Fibroblast of upper back skin (primary cell): ENCODE measurements at regions not wholly inside any gene's neighbourhood (a gene's known extent, or its start where the extent isn't known, plus 50 kb on each side); places are given as distances from the start of the nearest gene placed in this dataset.

Experiments
- DNase-seq: peaks from one replicate; pipeline ENCODE4 v3.0.0-alpha.2; 2013

DNA sequence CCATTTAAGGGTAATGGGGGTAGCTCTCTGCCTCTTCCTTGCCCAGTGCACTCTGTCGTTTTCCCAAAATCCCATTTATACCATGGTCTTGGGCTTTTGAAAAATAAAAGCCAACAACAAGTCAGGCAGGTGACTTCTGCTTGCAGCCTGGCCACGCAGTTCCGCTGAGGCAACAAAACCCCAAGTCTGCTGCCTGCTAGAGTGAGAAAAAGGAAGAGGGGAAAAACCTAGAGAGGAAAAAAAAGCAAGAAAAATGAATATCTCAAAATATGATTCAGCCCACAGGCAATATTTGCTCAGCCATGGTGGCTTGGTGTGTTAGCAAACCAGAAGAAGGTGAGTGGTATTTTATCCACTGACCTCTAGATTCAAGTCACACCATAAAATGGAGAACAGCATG lies 148.2 kb upstream of the FSTL4 start:
- DNase-seq: no peak

DNA sequence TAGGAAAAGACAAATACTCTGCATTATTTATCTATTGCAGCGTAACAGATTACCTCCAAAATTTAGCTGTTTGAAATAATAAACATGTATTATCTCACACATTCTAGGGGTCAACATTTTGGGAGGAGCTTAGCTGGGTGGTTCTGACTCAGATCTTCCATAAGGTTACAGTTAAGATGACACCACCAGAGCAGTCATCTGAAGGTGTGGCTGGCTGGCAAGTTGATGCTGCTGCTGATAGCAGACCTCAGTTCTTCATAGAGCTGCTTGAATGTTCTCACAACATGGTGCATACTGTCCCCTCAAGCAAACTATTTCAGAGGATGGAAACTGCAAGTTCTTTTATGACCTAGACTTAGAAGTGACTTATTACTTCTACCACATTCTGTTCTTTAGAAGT lies 146.3 kb upstream of the FSTL4 start:
- no peak for DNase-seq

DNA sequence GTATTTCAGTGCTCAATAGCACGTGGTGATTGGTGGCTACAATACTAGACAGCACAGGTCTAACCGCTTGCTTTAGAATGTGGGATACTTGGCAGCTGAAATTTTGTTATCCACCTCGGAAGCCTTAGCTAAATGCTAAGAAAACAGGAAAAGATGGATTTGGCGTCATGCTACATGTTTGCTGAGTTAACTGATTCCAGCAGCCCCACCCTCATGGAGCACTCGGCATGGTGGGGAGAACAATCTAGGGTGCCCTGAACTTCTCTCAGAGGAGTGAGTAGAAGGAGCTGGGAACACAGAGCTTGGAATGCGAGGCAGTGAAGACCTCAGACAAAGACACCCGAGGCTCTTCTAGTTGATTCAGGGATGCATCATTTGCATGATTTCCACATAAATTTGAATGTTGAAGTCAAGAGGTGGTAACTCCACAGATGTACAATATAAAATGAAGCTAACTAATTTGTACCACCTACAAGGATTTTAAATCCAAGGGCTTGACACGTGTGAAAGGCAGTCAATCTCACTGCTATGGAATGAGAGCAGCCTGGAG lies 145.1 kb upstream of the FSTL4 start:
- no peak for DNase-seq

DNA sequence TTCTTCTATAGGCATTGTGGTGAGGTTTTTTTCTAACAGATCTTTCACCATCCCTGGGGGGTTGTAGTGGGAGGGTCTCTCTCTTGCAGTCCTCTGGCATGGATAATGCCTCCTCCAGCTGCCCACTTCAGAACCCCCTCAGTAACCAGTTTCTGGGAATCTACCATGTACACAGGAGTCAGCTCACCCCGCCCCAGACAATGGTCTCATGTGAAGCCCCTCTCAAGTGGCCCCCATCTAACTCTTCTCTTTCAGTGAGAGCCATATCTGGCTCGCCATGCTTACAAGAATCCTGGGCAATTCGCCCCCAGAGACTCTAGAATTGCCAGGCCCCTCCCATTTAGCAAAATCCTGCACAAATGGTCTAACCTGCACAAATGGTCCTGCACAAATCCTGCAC lies 144.4 kb upstream of the FSTL4 start:
- DNase-seq: no peak

DNA sequence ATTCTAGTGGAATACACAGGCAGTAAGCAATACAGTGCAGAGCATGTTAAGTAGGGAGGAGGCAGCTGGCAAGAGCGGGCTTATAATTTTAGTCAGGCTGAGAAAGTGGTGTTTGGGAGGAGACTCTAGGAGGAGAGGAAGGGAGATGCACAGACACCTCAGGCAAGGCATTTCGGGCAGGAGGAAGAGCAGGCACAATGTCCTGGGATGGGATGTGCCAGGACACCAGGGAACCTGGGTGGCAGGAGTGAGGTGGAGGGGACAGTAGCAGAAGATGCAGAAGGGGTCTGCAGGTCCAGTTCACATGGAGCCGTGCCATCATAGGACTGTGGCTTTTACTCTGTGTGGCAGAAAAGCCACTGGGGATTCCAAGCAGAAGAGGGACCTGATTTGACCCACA lies 143.7 kb upstream of the FSTL4 start:
- no peak for DNase-seq

DNA sequence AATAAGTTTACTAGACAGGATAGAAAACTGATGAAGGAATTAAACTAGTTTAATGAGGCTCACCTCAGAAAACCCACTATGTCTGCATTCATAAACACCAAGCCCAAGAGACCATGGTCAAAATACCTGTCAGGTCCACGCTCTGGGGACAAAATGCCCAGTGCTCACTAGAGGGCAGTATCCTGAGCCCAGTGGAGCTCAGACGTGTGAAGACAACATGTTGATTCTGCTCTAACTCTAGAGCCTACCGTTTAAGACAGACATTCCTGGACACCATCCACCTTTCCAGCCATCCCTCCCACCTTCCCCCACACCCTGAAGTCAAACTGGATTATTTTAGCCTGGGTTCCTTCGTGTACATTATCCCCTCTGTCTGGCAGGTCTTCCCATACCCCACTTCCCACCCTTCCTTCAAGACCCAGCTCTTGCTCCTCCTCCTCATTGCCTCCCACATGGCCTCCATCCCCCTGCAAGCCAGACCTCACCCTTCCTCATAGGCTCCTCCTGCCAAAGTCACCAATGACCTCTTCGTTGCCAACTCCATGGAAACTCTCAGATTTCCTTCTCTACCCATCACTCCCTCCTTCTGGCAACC lies 142.3 kb upstream of the FSTL4 start:
- DNase-seq: peak; percentile 8

DNA sequence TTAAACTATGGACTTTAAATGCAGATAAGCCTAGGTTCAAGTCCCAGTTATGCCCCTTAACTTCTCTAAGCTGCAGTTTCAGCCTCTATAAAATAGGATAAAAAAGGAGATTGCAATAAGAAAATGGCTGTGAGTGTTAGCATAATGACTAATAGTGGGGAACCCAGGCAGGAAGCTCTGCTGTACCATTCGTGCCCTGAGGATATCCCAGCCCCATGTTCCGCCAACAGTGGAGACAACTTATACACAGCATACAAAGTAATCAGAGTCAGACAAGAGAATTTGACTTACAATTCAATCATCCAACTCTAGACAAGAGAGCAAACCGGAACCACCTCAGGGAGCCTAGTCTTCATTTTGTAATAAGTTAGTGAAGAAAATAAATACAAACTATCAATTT lies 141.5 kb upstream of the FSTL4 start:
- no peak for DNase-seq

DNA sequence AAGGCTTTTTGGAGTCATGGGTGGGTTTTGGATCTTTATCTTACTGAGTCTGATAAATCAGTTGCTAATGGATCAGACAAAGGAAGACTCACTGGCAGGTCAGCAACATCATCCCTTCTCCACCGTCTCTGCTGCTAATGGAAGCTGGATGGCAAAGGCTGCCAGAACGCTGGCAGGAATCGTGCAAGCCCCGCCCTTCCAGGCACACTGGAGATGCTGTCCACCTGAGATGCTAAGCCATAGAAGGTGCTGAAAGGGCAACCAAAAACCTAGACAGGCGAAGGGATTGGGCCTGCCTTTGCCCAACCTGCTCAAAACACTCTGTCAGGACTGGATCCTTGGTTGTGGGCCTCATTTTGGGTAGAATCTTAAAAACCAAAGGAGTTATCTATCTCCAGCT lies 139.5 kb upstream of the FSTL4 start:
- DNase-seq: no peak

DNA sequence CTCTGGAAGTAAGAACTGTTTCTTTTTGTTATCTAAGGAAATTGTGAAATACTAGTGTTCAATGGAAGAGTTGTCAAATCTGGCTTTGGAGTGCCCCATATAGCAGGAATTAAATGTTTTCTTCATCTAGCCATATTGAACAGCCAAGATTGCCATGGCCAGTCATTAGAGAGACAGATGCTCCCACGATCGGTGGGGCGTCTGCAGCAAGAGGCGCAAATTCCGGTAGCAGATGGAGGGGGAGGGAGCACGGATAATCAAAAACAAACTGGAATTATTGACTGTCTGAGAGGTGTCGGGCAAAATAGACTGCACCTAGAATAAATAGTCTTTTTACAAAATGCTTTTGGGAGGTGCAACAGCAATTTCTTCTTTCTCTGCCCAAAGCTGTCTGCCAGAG lies 139.1 kb upstream of the FSTL4 start:
- DNase-seq: no peak

DNA sequence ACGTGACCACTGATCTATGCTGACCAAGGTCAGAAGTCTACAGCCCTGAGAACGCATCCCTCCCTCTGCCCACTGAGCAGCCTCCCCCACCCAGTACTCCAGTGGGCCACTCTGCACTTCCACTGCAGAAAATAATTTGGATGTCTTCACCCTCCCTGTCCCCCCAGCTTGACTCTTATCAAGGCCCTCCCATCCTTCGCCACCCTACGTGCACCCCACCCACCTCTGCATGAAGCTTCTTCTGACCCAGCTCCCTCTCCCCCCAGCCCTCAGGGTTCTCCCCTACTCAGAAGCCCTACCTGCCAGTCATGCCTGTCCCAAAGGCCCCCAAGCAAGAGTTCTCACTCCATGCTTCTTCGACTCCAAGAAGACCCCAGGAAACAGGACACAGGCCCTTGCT lies 138.5 kb upstream of the FSTL4 start:
- DNase-seq: no peak

DNA sequence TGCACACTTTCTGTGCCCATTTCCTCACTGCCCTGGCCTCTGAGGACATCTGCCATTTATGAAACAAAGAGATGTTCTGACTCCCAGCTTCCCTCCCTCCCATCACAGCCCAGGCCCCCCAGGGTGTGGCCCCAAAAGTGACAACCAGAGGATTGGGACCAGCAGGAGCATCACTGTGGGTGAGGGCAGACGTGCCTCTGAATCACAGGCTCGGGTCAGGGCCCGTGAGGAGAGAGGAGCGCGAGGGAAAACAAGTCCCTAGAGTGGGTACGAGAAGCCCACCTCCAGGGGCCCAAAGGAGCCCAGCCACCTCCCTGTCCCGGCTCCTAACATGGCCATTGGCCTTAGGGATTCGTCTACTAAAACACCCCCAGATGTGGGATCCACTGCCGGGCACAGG lies 138.0 kb upstream of the FSTL4 start:
- no peak for DNase-seq

DNA sequence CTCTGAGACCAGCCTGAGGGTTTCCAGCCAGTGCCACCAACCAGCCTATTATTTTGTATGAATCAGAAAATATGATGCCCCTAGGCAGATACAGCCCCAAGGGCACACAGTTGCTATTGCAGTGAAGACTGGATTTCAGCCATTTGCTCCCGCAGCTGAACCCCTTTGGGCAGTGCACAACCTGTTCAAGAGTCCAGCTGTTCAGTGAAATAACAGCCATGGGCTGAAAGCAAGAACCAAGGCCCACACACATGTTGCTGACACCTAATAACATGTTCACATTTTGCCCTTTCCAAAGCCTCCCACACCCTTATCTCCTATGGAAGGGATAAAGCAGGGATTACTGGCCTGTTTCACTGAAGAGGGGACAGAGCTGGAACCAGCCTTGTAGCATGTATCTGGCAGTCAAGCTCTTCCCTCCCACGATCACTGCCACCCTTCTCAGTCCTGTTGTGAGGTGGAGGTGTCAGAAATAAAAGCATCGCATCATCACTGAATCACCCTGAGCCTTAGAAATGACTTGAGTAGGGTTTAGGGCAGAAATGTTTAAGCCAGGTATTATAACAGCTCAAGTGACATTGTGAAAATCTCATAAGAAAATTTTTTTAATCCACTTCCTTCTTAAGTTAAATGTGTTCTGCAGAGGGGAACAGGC lies 137.1 kb upstream of the FSTL4 start:
- no peak for DNase-seq

DNA sequence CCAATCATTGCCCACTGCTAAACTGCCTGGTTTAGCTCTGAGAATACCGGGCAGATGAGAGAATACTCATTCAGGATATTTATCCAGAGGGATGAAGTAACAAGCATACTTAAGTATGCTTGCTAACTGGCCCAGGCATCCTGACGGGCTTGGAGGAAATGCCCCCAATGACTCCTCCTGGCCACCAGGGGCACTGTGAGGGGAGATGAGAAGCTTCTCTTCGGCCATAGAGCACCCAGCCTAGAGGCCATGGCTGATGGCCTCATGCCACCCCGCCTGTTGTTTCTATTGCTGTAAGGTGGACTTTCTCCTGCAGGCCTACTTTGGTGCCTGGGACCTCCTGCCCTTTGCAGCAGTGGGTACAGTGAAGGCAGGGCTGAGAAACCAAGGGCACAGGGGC lies 134.5 kb upstream of the FSTL4 start:
- no peak for DNase-seq

DNA sequence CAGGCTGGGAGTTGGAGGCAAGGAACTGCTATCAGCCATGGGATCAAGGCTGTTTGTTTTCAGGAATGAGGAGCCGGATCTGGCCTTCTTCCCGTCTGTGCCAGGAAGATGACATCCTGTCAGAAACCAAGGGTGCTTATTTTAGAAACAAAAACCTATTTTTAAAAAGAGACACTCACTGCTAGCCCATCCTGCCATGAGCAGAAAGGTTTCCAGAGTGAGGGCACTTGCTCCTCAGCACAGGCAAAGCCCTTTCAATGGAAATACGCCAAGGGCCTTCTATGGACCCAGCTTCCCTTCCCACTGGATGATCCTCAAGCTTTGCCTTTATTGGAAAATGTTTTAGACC lies 132.6 kb upstream of the FSTL4 start:
- no peak for DNase-seq

DNA sequence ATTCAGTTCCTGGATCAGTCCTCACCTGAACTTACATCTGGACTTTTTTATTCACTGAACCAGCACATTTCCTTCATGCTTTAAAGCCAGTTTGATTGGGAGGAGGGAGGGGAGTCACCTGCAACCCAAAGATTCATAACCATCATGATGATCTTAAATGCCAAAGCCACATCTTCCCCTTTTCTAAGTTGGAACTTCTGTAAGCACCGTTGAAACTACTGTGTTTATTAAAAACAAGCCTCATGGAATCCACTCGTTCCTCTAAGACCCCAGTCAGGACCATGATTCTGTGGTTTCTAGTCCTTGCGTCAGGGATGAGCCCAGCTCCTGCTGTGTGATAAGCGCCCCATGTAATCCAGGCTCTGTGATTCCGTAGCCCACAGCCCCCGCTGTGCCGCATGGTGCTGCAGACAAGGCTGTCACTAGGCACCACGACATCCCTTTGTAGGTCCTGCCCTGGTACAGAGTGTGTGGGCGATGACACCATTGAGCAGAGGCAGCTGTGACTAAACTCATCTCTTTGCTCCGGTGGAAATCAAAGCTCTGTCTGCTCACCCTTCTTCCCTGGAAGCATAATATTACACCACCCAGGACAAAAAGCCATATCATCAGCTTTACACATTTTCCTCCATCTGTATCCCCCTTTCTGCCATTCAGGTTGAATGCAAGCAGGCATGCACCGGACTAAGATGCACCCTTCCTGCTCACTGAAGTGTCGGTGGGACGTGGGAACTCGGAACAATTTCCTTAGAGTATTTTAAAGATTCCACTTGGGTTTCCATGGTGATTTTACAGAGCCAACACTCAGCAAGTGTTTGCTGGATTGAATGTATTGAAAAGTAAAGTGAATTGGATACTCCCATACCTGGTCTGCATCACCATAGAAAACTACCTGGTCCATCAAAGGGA lies 132.0 kb upstream of the FSTL4 start:
- DNase-seq: no peak

DNA sequence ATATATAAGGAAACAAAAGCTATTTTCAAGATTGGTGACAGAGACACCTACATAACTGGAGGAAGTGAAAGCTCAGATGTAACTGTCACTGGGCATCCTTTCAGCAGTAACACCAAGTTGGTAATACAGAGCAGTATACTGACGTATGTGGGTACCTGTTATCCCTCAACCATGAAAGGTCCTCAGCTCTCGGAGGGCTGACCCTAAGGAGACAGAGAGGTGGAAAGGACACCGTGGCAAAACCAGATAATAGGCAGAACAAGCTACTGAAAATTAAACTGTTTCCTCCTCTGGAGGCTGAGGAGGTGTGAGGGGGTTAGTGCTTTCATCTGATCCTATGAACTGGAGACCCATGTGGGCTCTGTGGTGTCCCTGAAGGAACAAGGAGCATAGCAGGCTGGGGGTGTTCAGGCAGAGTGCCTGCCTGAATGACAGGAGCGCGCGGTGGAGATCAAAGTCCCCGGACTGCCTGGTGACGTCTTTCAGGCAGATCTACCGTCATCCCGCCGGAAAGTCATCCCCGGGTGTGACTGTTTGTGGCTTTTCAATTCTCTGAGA lies 130.2 kb upstream of the FSTL4 start:
- no peak for DNase-seq

DNA sequence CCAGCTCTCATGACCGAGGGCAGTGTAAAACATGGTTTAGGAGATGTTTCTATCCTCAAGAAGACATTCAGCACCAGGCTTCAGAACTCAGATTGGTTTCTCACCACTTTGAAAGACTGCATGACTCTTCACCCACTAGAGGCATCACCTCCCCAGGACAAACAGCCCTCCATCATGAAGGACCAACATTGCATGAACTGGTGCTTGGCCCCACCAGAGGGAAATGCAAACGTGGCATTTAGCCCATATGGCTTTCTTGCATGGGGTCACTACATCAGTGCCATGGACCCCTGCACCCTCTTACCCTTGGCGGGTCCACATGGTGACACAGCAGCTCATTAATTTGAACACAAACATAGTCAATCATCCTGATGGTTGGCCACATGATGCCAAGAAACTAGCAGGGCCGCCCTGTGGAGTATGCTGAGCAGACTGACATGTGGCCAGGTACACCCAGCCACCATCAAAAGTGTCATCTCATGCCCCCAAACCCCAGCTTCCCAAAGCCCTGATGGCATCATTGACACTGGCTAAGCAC lies 129.5 kb upstream of the FSTL4 start:
- DNase-seq: no peak

DNA sequence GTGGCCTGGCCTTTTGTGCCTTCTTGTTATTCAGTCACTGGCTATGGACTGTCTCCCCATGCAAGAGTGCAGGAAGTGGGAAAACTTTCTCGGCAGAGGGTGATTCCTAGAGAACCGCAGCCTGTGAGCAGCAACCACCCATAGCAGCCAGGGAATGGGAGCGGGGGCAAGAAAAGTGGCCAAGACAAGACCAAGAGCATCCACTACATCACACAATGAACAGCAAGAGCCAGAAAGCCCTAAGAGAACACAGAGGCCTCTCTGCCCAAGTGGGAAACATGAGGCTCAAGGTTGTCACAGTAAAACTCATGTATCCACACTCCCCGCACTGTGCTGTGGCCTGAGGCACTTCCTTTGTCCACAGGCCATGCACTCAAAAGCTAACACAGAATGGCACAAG lies 129.1 kb upstream of the FSTL4 start:
- DNase-seq: no peak

DNA sequence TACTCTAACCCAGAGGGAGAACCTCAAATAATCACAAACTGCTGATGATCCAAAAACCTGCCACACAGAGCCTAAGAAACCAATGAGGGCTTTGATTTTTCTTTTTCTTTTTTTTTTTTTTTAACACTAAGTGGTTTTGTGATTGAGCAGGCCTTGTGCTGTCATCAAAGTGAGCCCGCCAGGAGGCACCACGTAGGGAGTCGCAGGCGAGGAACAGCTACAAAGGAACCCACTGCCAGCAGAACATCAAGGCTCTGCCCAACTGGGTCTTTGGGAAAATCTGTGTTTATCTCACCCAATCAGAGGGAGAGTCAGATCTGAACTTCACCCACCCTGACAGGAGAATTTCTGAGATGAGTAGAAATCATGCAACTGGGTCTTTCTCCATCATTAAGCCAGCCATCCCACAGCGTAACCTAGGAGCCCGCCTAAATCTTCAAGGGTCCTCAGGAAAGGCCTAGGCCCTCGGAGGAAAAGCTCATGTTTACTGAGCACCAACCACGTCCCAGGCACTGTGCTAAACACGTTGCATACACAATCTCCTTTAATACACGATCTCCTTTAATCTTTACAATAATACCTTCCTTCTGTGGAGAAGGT lies 126.9 kb upstream of the FSTL4 start:
- DNase-seq: no peak

DNA sequence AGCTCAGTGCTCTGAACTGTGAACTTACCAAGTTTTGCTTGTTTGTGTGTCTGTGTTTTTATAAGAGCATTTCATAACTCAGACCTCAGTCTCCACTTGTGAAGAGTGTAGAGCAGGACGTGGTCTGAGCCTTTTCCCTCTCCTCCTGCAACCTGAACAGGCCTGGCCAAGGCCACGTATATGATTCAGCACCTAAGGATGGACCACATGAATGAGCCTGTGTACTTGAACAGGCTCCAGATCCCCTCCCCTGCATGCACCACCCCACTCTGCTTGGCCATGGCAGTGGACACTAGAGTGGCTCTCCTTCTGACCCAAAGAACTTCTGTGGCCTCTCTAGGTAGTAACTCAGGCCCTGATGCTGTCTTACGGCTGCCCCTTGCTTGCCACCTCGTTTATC lies 125.9 kb upstream of the FSTL4 start:
- DNase-seq: no peak

DNA sequence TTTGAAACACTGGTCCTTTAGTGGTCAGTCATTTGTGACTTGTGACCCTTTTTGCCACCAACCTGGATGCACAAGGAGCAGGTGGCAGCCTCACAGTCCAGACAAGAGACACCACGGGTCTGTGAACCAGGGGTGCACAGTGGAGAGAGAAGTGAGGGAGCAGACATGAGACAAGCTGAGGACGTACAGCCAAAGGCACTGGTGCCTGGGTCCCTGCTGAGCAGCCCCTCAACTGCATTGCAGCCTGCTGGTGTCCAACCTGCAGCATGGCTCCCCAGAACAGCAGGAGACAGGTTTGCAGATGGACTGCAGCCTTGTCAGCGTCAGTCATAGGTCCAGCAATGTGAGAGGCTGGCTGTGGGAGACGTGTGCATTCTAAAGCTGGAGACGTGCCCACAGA lies 124.2 kb upstream of the FSTL4 start:
- DNase-seq: no peak

DNA sequence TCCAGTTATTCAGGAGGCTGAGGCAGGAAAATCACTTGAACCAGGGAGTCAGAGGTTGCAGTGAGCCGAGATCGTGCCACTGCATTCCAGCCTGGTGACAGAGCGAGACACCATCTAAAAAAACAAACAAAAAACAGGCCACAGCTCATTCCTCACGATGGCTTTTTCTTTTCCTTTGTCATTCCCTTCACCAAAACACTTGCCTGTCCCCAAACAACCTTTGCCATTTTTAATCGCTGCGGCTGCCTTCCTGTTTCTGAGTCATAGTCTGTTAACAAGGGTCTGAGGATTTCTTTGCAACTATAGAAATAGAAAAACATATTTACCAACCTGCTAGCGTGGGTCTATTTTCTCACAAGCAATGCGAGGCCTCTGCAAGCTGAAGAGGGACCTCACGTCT lies 123.0 kb upstream of the FSTL4 start:
- peak; percentile 3 for DNase-seq

DNA sequence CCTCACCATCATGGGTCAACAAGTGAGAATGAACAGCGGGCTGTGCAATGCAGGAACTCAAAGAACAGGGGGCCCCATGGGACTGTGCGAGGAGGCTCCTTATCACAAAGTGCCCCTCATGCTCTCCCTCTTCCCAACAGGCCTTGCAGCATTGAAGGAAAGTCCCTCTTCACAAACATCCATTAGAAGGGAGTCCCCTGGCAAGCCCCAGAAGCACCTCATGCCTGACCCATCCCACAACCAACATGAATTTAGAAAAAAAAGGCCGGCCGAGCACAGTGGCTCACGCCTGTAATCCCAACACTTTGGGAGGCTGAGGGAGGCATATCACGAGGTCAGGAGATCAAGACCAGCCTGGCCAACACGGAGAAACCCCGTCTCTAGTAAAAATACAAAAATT lies 122.6 kb upstream of the FSTL4 start:
- no peak for DNase-seq
